ENCODE measurements at regions not wholly inside any gene's neighbourhood (a gene's known extent, or its start where the extent isn't known, plus 50 kb on each side); places are given as distances from the start of the nearest gene placed in this dataset.

DNA sequence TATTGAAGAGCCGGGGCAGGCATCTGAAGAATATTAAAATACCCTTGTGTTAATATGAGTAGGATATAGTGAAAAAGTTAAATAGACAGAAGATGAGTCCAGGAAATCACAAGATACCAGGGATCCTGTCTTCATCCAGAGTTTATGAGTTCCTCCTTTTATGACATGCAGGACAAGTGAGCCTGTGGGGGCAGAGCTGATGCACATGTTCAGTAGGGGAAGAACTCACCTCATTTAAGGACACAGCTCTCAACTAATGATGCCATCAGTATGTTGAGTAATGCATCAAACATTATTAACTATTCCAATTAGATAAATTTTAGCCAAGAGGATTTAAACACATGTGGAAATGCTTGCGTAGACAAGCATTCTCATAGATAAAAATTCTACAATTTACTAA lies 435.8 kb upstream of the AKR1E2 start:
- no peak for TF ChIP-seq CTCF (IDR thresholded peaks at IDR 0.05; ENCODE audit: low read depth, low read length, missing input control)
- no peak for TF ChIP-seq TAF1 (conservative IDR thresholded peaks at IDR 0.05)
- TF ChIP-seq EGR1 (IDR thresholded peaks at IDR 0.05; ENCODE audit: low read depth in 2 of 2) = no peak
- no peak for TF ChIP-seq FOXA1 (IDR thresholded peaks at IDR 0.05)
- TF ChIP-seq FOXA2 (IDR thresholded peaks at IDR 0.05) = no peak
- TF ChIP-seq GABPA (IDR thresholded peaks at IDR 0.05 in 1 of 2, conservative IDR thresholded peaks at IDR 0.05 in 1 of 2) = no peak
- TF ChIP-seq YY1 (IDR thresholded peaks at IDR 0.05) = no peak

Measured in liver (tissue), 3 donors.